ENCODE measurements at regions not wholly inside any gene's neighbourhood (a gene's known extent, or its start where the extent isn't known, plus 50 kb on each side); places are given as distances from the start of the nearest gene placed in this dataset.

- Mint-ChIP-seq H3K9me3 (ENCODE audit: low read depth) (no peaks in the 10 kb centered on the region), H3K27me3 (no peaks in the 10 kb centered on the region), H3K4me3 (ENCODE audit: low read depth) (no peak overlapping the region), H3K27ac (no peak overlapping the region), H3K36me3 (ENCODE audit: insufficient read depth) (no peaks in the 10 kb centered on the region), H3K4me1 (ENCODE audit: low read depth) (peaks cover 8% of the 10 kb centered on the region)
- no peak for TF ChIP-seq CTCF (IDR thresholded peaks at IDR 0.05; ENCODE audit: unreplicated experiment)
- DNase-seq (ENCODE audit: low spot score, unreplicated experiment): no peak
Measured at GRCh38 chr4:178976861-178977260, 1534.6 kb upstream of the AGA start.

- Mint-ChIP-seq H3K9me3 (ENCODE audit: low read depth) (no peaks in the 10 kb centered on the region), H3K4me1 (ENCODE audit: low read depth) (no peaks in the 10 kb centered on the region), H3K27ac (no peak overlapping the region), H3K4me3 (ENCODE audit: low read depth) (no peak overlapping the region), H3K27me3 (no peaks in the 10 kb centered on the region), H3K36me3 (ENCODE audit: insufficient read depth) (no peaks in the 10 kb centered on the region)
- DNase-seq (ENCODE audit: low spot score, unreplicated experiment): no peak
- TF ChIP-seq CTCF (IDR thresholded peaks at IDR 0.05; ENCODE audit: unreplicated experiment): no peak
Measured at GRCh38 chr4:178993306-178993705, 1551.1 kb upstream of the AGA start.

GRCh38 chr4:179001918-179002317 lies 1559.7 kb upstream of the AGA start:
- Mint-ChIP-seq H3K4me1 (ENCODE audit: low read depth) (no peaks in the 10 kb centered on the region), H3K4me3 (ENCODE audit: low read depth) (no peak overlapping the region), H3K27ac (no peak overlapping the region), H3K27me3 (no peaks in the 10 kb centered on the region), H3K9me3 (ENCODE audit: low read depth) (no peaks in the 10 kb centered on the region), H3K36me3 (ENCODE audit: insufficient read depth) (no peaks in the 10 kb centered on the region)
- no peak for DNase-seq (ENCODE audit: low spot score, unreplicated experiment)
- no peak for TF ChIP-seq CTCF (IDR thresholded peaks at IDR 0.05; ENCODE audit: unreplicated experiment)

- no peaks in the 10 kb centered on the region for H3K27me3 Mint-ChIP-seq
- H3K27ac Mint-ChIP-seq: no peak overlapping the region
- DNase-seq (ENCODE audit: low spot score, unreplicated experiment): no peak
- no peak for TF ChIP-seq CTCF (IDR thresholded peaks at IDR 0.05; ENCODE audit: unreplicated experiment)
- no peaks in the 10 kb centered on the region for H3K36me3 Mint-ChIP-seq (ENCODE audit: insufficient read depth)
- no peaks in the 10 kb centered on the region for H3K4me1 Mint-ChIP-seq (ENCODE audit: low read depth)
- H3K9me3 Mint-ChIP-seq (ENCODE audit: low read depth): no peaks in the 10 kb centered on the region
- no peak overlapping the region for H3K4me3 Mint-ChIP-seq (ENCODE audit: low read depth)
Measured at GRCh38 chr4:179007755-179008154, 1565.5 kb upstream of the AGA start.

GRCh38 chr4:179017581-179017980 lies 1575.3 kb upstream of the AGA start:
- Mint-ChIP-seq H3K9me3 (ENCODE audit: low read depth) (peaks cover 5% of the 10 kb centered on the region), H3K4me1 (ENCODE audit: low read depth) (no peaks in the 10 kb centered on the region), H3K4me3 (ENCODE audit: low read depth) (no peak overlapping the region), H3K27me3 (no peaks in the 10 kb centered on the region), H3K27ac (peak overlapping the region; percentile 73), H3K36me3 (ENCODE audit: insufficient read depth) (no peaks in the 10 kb centered on the region)
- no peak for DNase-seq (ENCODE audit: low spot score, unreplicated experiment)
- TF ChIP-seq CTCF (IDR thresholded peaks at IDR 0.05; ENCODE audit: unreplicated experiment): no peak
